HepG2 (cell line): ENCODE measurements at regions not wholly inside any gene's neighbourhood (a gene's known extent, or its start where the extent isn't known, plus 50 kb on each side); places are given as distances from the start of the nearest gene placed in this dataset.

Experiments
- ATAC-seq: fragments of 200-7000 bp; cut with Tn5 transposase; 3 replicates; pipeline ENCODE4 v1.9.1; 2020; ENCODE audit warnings: mild to moderate bottlenecking, moderate library complexity
- BruUV-seq: library from RNA; stranded (reverse); fragments of 400-500 nt; replicated peaks from 2 replicates; lab custom pipeline; 2021; lab: Mats Ljungman, UMichigan
- CTCF ChIA-PET: fragments of 300-600 bp; formaldehyde crosslinking; extraction: SDS; loops from one replicate; lab custom pipeline; 2021; ENCODE audit warnings: low total read pairs, inconsistent platforms, low intra/inter-chr PET ratio; lab: Yijun Ruan, JAX
- POLR2A ChIA-PET: fragments of 350-600 bp; sonication (Branson Sonifier 250); formaldehyde crosslinking; loops from one replicate; lab custom pipeline; 2020; ENCODE audit warnings: antibody characterized with exemption, inconsistent platforms; lab: Yijun Ruan, JAX
- DNase-seq: peaks from one replicate; pipeline ENCODE4 v3.0.0-alpha.2; 2015; ENCODE audit warnings: low spot score
- FAIRE-seq: peaks from 3 replicates; lab custom pipeline; 2011; peaks lifted over from hg19 to GRCh38; lab: Jason Lieb, UNC
- H2AFZ ChIP-seq: one replicate; pipeline ENCODE4 v1.6.1; 2011; ENCODE audit warnings: low read length, inconsistent platforms
- H3K27ac ChIP-seq: fragments of 300-600 bp; 3 replicates; pipeline ENCODE4 v1.8.0; 2011; ENCODE audit warnings: mixed run types, mild to moderate bottlenecking, mixed read lengths, low read length, inconsistent platforms; ENCODE audit not compliant: insufficient read depth; ENCODE audit errors: extremely low read length
- H3K27me3 ChIP-seq, 2 experiments: fragments of 200-600 bp in 1 of 2; 2 replicates in 1 of 2; 3 replicates in 1 of 2; pipeline versions ENCODE4 v1.6.0 to v1.8.0; 2011; ENCODE audit warnings: low read length in 2 of 2, mild to moderate bottlenecking in 2 of 2, moderate library complexity in 2 of 2, inconsistent platforms in 1 of 2; ENCODE audit not compliant: insufficient read depth in 2 of 2, control insufficient read depth in 1 of 2
- H3K36me3 ChIP-seq, 2 experiments: fragments of 200-600 bp in 1 of 2; replicated peaks in 1 of 2; 2 replicates in 1 of 2; 3 replicates in 1 of 2; pipeline versions ENCODE4 v1.5.1 to v1.8.0; 2011; ENCODE audit warnings: low read length in 2 of 2, inconsistent platforms in 1 of 2; ENCODE audit not compliant: insufficient read depth in 2 of 2, control insufficient read depth in 1 of 2
- H3K4me1 ChIP-seq: 2 replicates; pipeline ENCODE4 v1.5.1; 2012; ENCODE audit warnings: low read length, inconsistent platforms; ENCODE audit not compliant: insufficient read depth
- H3K4me2 ChIP-seq: 2 replicates; pipeline ENCODE4 v1.6.0; 2011; ENCODE audit warnings: low read depth, low read length, inconsistent platforms
- H3K4me3 ChIP-seq, 3 experiments: fragments of 200-600 bp in 1 of 3; sonication (generic), shearing (Covaris generic) in 1 of 3; replicated peaks in 1 of 3; 2 replicates each; pipeline ENCODE4 v1.5.1; 2011 to 2016; ENCODE audit warnings: low read length in 3 of 3, inconsistent platforms in 2 of 3, low read depth in 2 of 3, mild to moderate bottlenecking in 2 of 3, control low read depth in 1 of 3, mixed read lengths in 1 of 3; ENCODE audit not compliant: insufficient read depth in 1 of 3
- H3K79me2 ChIP-seq: one replicate; pipeline ENCODE4 v1.6.1; 2011; ENCODE audit warnings: low read length, inconsistent platforms; ENCODE audit not compliant: insufficient read depth
- H3K9ac ChIP-seq: 2 replicates; pipeline ENCODE4 v1.6.0; 2011; ENCODE audit warnings: mild to moderate bottlenecking, low read depth, low read length, inconsistent platforms; ENCODE audit not compliant: insufficient read depth
- H3K9me3 ChIP-seq: 2 replicates; pipeline ENCODE4 v1.5.1; 2012; ENCODE audit warnings: mild to moderate bottlenecking, low read length
- H4K20me1 ChIP-seq: 2 replicates; pipeline ENCODE4 v1.6.0; 2011; ENCODE audit warnings: inconsistent platforms, mild to moderate bottlenecking, low read length, moderate library complexity; ENCODE audit not compliant: insufficient read depth
- ARID4A ChIP-seq: sonication (generic); formaldehyde crosslinking; IDR thresholded peaks from 2 replicates; pipeline ENCODE4 v1.5.0; 2020; ENCODE audit warnings: mild to moderate bottlenecking, missing genetic modification reagents, borderline replicate concordance
- ARNT ChIP-seq: fragments of 450-650 bp; IDR thresholded peaks from 2 replicates; pipeline ENCODE4 v1.6.1; 2017
- ATF7 ChIP-seq, 2 experiments: fragments of 450-650 bp in 1 of 2; sonication (generic) in 1 of 2; formaldehyde crosslinking in 1 of 2; IDR thresholded peaks; 2 replicates each; pipeline versions ENCODE4 v1.4.0 to v1.6.1; 2016 to 2020; ENCODE audit warnings: antibody characterized with exemption in 1 of 2, mild to moderate bottlenecking in 1 of 2, missing genetic modification reagents in 1 of 2
- CREB3 ChIP-seq: sonication (generic); formaldehyde crosslinking; IDR thresholded peaks from 2 replicates; pipeline ENCODE4 v1.5.0; 2020; ENCODE audit warnings: missing genetic modification reagents
- GATA4 ChIP-seq: sonication (generic); IDR thresholded peaks from 2 replicates; pipeline ENCODE4 v1.6.1; 2016; ENCODE audit warnings: antibody characterized with exemption, low read depth, borderline replicate concordance
- GTF3A ChIP-seq: sonication (generic); formaldehyde crosslinking; conservative IDR thresholded peaks from 2 replicates; pipeline ENCODE4 v1.4.0; 2020; ENCODE audit warnings: mild to moderate bottlenecking, missing genetic modification reagents
- HBP1 ChIP-seq: IDR thresholded peaks from 2 replicates; pipeline ENCODE4 v1.6.1; 2016; ENCODE audit warnings: low read depth, control low read depth
- HCFC1 ChIP-seq: fragments of 150-350 bp; IDR thresholded peaks from 2 replicates; pipeline ENCODE4 v1.6.1; 2014; ENCODE audit warnings: low read depth, low read length
- LBX2 ChIP-seq: sonication (generic); formaldehyde crosslinking; IDR thresholded peaks from 2 replicates; pipeline ENCODE4 v1.5.0; 2020; ENCODE audit warnings: missing genetic modification reagents, mild to moderate bottlenecking, borderline replicate concordance
- MAFK ChIP-seq, 2 experiments: IDR thresholded peaks in 1 of 2; conservative IDR thresholded peaks in 1 of 2; 2 replicates each; pipeline ENCODE4 v1.6.1; 2011; ENCODE audit warnings: improper control_type of control experiment in 2 of 2, low read length in 2 of 2
- NKX3-1 ChIP-seq: sonication (generic); formaldehyde crosslinking; IDR thresholded peaks from 2 replicates; pipeline ENCODE4 v1.5.0; 2020; ENCODE audit warnings: missing genetic modification reagents
- SOX6 ChIP-seq, 2 experiments: fragments of 450-650 bp in 1 of 2; sonication (generic) in 1 of 2; formaldehyde crosslinking in 1 of 2; IDR thresholded peaks; 2 replicates each; pipeline versions ENCODE4 v1.4.0 to v1.6.1; 2017 to 2020; ENCODE audit warnings: antibody characterized with exemption in 1 of 2, mild to moderate bottlenecking in 1 of 2, missing genetic modification reagents in 1 of 2
- ZHX1 ChIP-seq: sonication (generic); formaldehyde crosslinking; IDR thresholded peaks from 2 replicates; pipeline ENCODE4 v1.8.1; 2022; ENCODE audit warnings: low read depth, mild to moderate bottlenecking, missing genetic modification reagents
- ZNF350 ChIP-seq: sonication (generic); formaldehyde crosslinking; IDR thresholded peaks from 2 replicates; pipeline ENCODE4 v1.4.0; 2020; ENCODE audit warnings: mild to moderate bottlenecking, low read depth, missing genetic modification reagents, borderline replicate concordance
- ZNF546 ChIP-seq: sonication (generic); formaldehyde crosslinking; conservative IDR thresholded peaks from 2 replicates; pipeline ENCODE4 v1.8.1; 2023; ENCODE audit warnings: mild to moderate bottlenecking, missing genetic modification reagents
- WGBS: methylation state at CpG from one replicate; pipeline ENCODE4 v1.1.6; 2017; ENCODE audit warnings: low lambda C conversion rate; 5-methylcytosine and 5-hydroxymethylcytosine counted together
- in situ Hi-C: cut with HindIII; loops from 2 replicates; pipeline ENCODE4 v1.10.0; 2017; ENCODE audit warnings: low pct_unique_long_range_greater_than_20kb; ENCODE audit not compliant: extremely low pct_ligation_motif_present
- intact Hi-C: fragments of 100-400 bp; cut with micrococcal nuclease; formaldehyde crosslinking; loops from one replicate; pipeline ENCODE4 v1.10.0; 2022; ENCODE audit not compliant: unreplicated experiment

- FAIRE-seq: no peak
- POLR2A ChIA-PET: no interaction called here
- TF ChIP-seq CREB3 (no peak), ARID4A (CRISPR knock-in tag) (no peak), HCFC1 (no peak), ZNF350 (CRISPR knock-in tag) (no peak), MAFK (conservative IDR thresholded peaks at IDR 0.05 in 1 of 2, IDR thresholded peaks at IDR 0.05 in 1 of 2; ENCODE audit: low read length in 2 of 2) (no peak), SOX6 (IDR thresholded peaks at IDR 0.05) (no peak), SOX6 (CRISPR knock-in tag; IDR thresholded peaks at IDR 0.05) (no peak), ATF7 (IDR thresholded peaks at IDR 0.05) (no peak), ATF7 (CRISPR knock-in tag; IDR thresholded peaks at IDR 0.05) (no peak), NKX3-1 (CRISPR knock-in tag) (no peak), GATA4 (no peak), LBX2 (no peak), HBP1 (CRISPR knock-in tag) (no peak), GTF3A (no peak), ARNT (no peak), ZHX1 (no peak), ZNF546 (CRISPR knock-in tag) (no peak)
Measured at GRCh38 chr4:145390571-145390970, 91.1 kb upstream of the SMAD1 start.

More at GRCh38 chr4:145390571-145390970, 91.1 kb upstream of the SMAD1 start:
- Histone ChIP-seq H3K36me3 (no peaks in the 10 kb centered on the region), H4K20me1 (no peaks in the 10 kb centered on the region), H3K27me3 (peaks cover 0 to 5% of the 10 kb centered on the region in 2 experiments; a peak in 2 of 5 replicates), H3K4me3 (no peak overlapping the region), H3K9ac (no peak overlapping the region), H3K79me2 (no peaks in the 10 kb centered on the region), H3K9me3 (no peaks in the 10 kb centered on the region), H3K27ac (no peak overlapping the region), H2AFZ (no peak overlapping the region), H3K4me2 (no peak overlapping the region), H3K4me1 (no peaks in the 10 kb centered on the region)
- ATAC-seq (no peak), DNase-seq (no peak)
- CTCF ChIA-PET: no interaction called here
- intact Hi-C loops: no loop called here
- 0% methylated on average over 3 of the region's 3 CpGs for WGBS
- in situ Hi-C loops: no loop called here
- no TSS peak for BruUV-seq
